ENCODE measurements at regions not wholly inside any gene's neighbourhood (a gene's known extent, or its start where the extent isn't known, plus 50 kb on each side); places are given as distances from the start of the nearest gene placed in this dataset.

- ATAC-seq: no peak
- no peak for TF ChIP-seq ZNF8 (CRISPR knock-in tag; IDR thresholded peaks at IDR 0.05)
- TF ChIP-seq ZNF70 (CRISPR knock-in tag; IDR thresholded peaks at IDR 0.05): no peak
- TF ChIP-seq ISL1 (CRISPR knock-in tag; IDR thresholded peaks at IDR 0.05): no peak
- TF ChIP-seq BACH2 (CRISPR knock-in tag; IDR thresholded peaks at IDR 0.05; ENCODE audit: borderline replicate concordance): no peak
- no peak for TF ChIP-seq TCF4 (CRISPR knock-in tag; IDR thresholded peaks at IDR 0.05; ENCODE audit: borderline replicate concordance)
- TF ChIP-seq, protein P1, sequence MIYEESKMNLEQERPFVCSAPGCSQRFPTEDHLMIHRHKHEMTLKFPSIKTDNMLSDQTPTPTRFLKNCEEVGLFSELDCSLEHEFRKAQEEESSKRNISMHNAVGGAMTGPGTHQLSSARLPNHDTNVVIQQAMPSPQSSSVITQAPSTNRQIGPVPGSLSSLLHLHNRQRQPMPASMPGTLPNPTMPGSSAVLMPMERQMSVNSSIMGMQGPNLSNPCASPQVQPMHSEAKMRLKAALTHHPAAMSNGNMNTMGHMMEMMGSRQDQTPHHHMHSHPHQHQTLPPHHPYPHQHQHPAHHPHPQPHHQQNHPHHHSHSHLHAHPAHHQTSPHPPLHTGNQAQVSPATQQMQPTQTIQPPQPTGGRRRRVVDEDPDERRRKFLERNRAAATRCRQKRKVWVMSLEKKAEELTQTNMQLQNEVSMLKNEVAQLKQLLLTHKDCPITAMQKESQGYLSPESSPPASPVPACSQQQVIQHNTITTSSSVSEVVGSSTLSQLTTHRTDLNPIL (CRISPR knock-in tag; IDR thresholded peaks at IDR 0.05; ENCODE audit: low read depth): no peak
- no peak for TF ChIP-seq PATZ1 (CRISPR knock-in tag; IDR thresholded peaks at IDR 0.05; ENCODE audit: borderline replicate concordance)
- no peak for TF ChIP-seq RARB (CRISPR knock-in tag; IDR thresholded peaks at IDR 0.05)
- no peak for TF ChIP-seq ESRRG (CRISPR knock-in tag; IDR thresholded peaks at IDR 0.05)
- TF ChIP-seq ZNF565 (CRISPR knock-in tag; conservative IDR thresholded peaks at IDR 0.05; ENCODE audit: low read depth): no peak
- no peak for TF ChIP-seq PPARA (CRISPR knock-in tag; IDR thresholded peaks at IDR 0.05; ENCODE audit: borderline replicate concordance)
Measured at GRCh38 chr4:24214796-24215195, 324.9 kb upstream of the PPARGC1A start.

GRCh38 chr4:24213961-24214360, 324.1 kb upstream of the PPARGC1A start:
- no peak for TF ChIP-seq ESRRG (CRISPR knock-in tag; IDR thresholded peaks at IDR 0.05)
- no peak for TF ChIP-seq PPARA (CRISPR knock-in tag; IDR thresholded peaks at IDR 0.05; ENCODE audit: borderline replicate concordance)
- TF ChIP-seq, protein P2, sequence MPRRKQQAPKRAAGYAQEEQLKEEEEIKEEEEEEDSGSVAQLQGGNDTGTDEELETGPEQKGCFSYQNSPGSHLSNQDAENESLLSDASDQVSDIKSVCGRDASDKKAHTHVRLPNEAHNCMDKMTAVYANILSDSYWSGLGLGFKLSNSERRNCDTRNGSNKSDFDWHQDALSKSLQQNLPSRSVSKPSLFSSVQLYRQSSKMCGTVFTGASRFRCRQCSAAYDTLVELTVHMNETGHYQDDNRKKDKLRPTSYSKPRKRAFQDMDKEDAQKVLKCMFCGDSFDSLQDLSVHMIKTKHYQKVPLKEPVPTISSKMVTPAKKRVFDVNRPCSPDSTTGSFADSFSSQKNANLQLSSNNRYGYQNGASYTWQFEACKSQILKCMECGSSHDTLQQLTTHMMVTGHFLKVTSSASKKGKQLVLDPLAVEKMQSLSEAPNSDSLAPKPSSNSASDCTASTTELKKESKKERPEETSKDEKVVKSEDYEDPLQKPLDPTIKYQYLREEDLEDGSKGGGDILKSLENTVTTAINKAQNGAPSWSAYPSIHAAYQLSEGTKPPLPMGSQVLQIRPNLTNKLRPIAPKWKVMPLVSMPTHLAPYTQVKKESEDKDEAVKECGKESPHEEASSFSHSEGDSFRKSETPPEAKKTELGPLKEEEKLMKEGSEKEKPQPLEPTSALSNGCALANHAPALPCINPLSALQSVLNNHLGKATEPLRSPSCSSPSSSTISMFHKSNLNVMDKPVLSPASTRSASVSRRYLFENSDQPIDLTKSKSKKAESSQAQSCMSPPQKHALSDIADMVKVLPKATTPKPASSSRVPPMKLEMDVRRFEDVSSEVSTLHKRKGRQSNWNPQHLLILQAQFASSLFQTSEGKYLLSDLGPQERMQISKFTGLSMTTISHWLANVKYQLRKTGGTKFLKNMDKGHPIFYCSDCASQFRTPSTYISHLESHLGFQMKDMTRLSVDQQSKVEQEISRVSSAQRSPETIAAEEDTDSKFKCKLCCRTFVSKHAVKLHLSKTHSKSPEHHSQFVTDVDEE (CRISPR knock-in tag; IDR thresholded peaks at IDR 0.05): no peak
- TF ChIP-seq BACH2 (CRISPR knock-in tag; IDR thresholded peaks at IDR 0.05; ENCODE audit: borderline replicate concordance): no peak
- TF ChIP-seq ZNF565 (CRISPR knock-in tag; conservative IDR thresholded peaks at IDR 0.05; ENCODE audit: low read depth): no peak
- TF ChIP-seq OSR1 (CRISPR knock-in tag; IDR thresholded peaks at IDR 0.05): no peak
- TF ChIP-seq SNAI2 (CRISPR knock-in tag; IDR thresholded peaks at IDR 0.05): no peak
- no peak for TF ChIP-seq ZNF8 (CRISPR knock-in tag; IDR thresholded peaks at IDR 0.05)
- no peak for TF ChIP-seq ZC3H10 (CRISPR knock-in tag; IDR thresholded peaks at IDR 0.05)
- no peak for TF ChIP-seq CSRNP3 (CRISPR knock-in tag; IDR thresholded peaks at IDR 0.05)
- no peak for TF ChIP-seq TCF4 (CRISPR knock-in tag; IDR thresholded peaks at IDR 0.05; ENCODE audit: borderline replicate concordance)
- no peak for TF ChIP-seq CSDC2 (CRISPR knock-in tag; IDR thresholded peaks at IDR 0.05)
- no peak for TF ChIP-seq ARNTL (CRISPR knock-in tag; IDR thresholded peaks at IDR 0.05; ENCODE audit: borderline replicate concordance, low read depth)
- no peak for TF ChIP-seq GLIS3 (CRISPR knock-in tag; IDR thresholded peaks at IDR 0.05)
- TF ChIP-seq ISL1 (CRISPR knock-in tag; IDR thresholded peaks at IDR 0.05): no peak
- no peak for TF ChIP-seq POU6F1 (CRISPR knock-in tag; IDR thresholded peaks at IDR 0.05; ENCODE audit: borderline replicate concordance, low read depth)
- TF ChIP-seq ZFP30 (CRISPR knock-in tag; IDR thresholded peaks at IDR 0.05): no peak
- TF ChIP-seq, protein P1 (CRISPR knock-in tag; IDR thresholded peaks at IDR 0.05; ENCODE audit: low read depth): no peak
- ATAC-seq: no peak
